ENCODE measurements at regions not wholly inside any gene's neighbourhood (a gene's known extent, or its start where the extent isn't known, plus 50 kb on each side); places are given as distances from the start of the nearest gene placed in this dataset.
"Not testable (repeated sequence)": the region's sequence is repeated elsewhere in the genome, so short reads cannot be mapped to it uniquely, and the experiment has no call there.

GRCh38 chr17:33579740-33580139 is 286.6 kb upstream of the ASIC2 start:
- DNase-seq: not testable (repeated sequence)

GRCh38 chr17:33580215-33580614 is 287.1 kb upstream of the ASIC2 start:
- no peak for DNase-seq

DNA sequence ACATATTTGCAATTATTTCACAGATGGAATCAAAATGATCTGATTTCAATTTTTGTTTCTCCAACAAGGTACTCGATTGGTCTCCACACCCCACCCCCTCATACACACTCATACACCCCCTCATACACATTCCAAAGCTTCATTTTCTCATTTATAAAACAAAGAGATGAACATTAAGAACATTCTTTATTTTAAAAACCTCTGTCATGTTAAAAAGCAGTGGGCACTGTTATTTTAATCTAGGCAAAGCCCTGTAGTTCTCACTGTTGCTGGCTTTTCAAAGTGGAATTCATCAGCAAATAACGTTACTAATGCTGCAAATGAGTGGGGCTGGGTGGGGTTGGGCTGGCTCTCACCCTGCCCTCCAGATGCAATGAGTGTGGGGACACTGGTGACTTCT is 289.6 kb upstream of the ASIC2 start:
- DNase-seq: no peak

DNA sequence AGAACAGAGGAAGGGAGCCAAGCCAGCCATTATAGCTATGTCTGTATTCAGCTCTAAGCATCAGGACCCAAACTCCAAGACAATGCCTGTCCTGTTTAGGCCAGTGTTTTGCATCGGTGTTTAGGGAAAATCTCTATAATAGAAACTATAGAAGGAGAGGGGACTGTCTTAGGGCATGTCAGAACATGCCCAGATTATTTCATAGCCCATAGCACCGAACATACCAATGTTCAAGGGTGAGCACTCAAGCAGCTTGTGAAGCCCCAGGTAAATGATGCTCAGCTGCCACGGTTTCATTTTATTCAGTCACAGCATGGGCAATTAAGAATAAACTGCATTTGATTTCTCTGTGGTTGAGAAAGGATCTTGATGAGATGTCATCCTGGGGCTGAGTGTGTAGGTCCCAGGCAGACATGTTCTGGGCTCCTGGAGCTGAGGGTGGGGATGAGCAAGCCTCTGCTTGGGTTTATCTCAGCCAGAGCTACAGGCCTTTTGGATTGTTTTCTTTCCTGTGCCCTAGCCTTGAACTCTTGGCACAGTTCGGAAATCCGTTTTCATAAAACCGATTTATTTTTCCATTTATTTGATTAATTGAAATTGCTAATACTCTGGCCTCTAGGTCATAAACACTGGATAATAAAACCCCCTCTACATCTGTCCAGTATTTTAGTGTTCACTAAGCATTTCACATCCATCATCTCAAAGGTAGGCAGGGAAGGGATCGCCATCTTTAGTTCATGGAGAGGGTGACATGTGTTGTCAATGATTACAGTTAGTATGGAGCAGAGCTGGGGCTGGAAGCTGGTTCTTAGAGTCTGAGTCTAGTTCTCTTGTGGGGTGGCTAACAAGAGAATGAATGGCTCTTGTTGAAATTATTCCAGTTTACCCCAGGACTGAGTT is 290.7 kb upstream of the ASIC2 start:
- no peak for DNase-seq

GRCh38 chr17:33593991-33594390 is 300.9 kb upstream of the ASIC2 start:
- no peak for DNase-seq

DNA sequence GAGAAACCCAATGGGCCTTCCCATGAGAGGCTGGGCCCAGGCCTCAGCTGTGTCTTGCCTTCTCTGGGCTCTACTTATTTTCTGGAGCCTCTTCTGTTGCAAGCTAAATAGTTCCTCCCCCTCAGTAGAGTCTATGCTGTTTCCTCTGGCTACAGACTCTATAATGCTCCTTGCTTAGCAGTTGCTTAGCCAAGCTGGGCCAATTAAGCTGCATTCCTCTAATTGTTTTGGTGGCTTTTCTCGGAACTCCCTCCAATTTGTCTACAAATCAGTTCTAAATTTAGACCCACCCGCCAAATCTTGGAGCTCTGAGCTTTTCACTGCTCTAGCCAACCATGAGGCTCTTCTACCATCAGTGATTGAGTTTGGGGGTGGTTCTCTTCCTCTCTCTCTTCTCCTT is 302.7 kb upstream of the ASIC2 start:
- no peak for DNase-seq

GRCh38 chr17:33596899-33597298 is 303.8 kb upstream of the ASIC2 start:
- no peak for DNase-seq

DNA sequence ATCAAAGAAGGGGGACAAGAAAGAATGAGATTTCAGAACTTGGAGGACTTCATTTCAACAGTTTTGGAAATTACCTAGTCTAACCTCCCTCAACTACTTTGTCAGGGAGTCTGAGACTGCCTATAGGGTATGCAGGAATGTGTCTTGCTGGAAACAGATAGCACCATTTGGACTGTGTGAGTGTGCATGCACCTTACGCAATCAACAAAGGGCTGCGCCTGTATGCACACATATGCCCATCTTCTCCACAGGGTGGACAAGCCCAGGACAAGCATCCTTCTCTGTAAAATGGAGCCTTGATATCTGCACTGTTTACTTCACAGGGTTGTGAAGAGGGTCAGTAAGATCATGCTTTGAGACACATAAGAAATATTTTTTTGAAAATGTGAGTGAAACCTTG is 305.7 kb upstream of the ASIC2 start:
- DNase-seq: no peak

GRCh38 chr17:33602981-33603380 is 309.9 kb upstream of the ASIC2 start:
- no peak for DNase-seq

- DNase-seq: no peak
These were observed 310.7 kb upstream of the ASIC2 start for GRCh38 chr17:33603789-33604188.

GRCh38 chr17:33611532-33611931 is 318.4 kb upstream of the ASIC2 start:
- no peak for DNase-seq

GRCh38 chr17:33615861-33616260 is 322.8 kb upstream of the ASIC2 start:
- DNase-seq: no peak

- DNase-seq: no peak
These were observed 330.7 kb upstream of the ASIC2 start for GRCh38 chr17:33623841-33624240.

GRCh38 chr17:33628500-33629346 is 335.6 kb upstream of the ASIC2 start:
- DNase-seq: no peak

DNA sequence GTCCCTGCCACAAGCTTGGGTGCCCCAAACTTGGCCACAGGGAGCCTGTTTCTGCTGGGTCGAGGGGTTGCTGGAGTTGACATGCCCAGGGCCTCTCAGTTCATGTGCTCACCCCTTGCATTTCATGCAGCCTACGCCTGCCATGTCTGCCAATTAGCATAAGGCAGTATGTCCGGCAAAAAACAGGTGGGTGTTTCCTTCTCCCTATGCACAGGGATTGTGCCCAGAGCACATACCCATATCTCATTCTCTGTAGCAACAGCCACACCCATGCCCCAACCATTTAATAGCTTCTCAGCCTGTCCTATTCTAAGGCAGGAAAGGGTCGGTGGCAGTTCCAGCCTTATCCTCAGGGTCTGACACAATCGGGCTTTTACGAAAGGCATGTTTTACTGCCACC is 340.4 kb upstream of the ASIC2 start:
- no peak for DNase-seq

DNA sequence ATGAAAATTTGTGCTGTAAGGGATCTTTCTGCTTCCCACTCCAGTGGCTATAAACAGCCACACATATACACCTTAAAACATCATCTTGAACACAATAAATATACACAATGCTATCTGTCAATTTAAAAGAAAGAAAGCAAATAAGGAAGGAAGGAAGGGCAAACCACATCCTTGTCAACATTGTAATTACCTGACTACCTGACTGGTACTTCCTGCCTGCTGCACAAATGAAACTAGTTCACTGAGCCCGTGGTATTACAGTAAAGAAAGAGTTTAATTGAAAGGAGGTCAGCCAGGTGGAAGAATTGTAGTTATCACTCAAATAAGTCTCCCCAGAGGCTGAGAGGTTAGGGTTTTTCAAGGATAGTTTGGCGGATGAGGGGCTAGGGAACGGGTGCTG is 344.4 kb upstream of the ASIC2 start:
- no peak for DNase-seq

DNA sequence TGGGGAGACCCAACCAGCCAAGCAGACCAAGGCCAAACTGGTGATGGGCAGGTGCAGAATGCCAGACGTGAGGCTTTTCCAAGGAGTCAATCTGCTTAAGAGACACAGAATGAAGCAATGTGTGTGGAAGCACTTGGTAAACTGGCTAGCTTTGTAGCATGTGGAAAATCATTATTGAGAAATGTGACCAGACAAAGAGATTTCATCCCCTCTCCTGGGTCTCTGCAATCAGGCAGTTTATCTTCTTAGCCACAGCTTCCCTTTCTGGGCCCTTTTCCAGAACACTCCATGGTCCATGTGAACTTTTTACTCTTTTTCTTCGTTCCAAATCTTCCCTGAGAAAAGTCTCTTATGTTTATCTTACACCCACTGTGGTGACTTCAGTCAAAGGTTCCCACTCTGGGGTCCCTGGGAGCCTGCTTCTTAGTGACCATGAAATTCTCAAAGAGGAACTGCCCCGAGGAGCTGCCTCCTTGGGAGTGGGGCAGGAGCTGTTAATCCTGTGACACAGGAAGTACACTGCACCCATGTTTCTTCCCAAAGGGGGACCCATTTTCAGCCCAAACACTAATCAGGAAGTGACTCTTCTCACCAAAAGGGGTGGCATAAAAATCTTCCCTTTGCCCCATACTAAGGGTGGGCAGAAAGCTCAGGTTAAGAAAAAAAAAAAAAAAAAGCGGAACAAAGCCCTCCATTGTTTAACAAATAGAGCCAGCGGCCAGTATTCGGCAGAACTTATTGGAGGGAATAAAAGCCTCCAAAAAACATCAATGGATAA is 346.2 kb upstream of the ASIC2 start:
- DNase-seq: no peak

DNA sequence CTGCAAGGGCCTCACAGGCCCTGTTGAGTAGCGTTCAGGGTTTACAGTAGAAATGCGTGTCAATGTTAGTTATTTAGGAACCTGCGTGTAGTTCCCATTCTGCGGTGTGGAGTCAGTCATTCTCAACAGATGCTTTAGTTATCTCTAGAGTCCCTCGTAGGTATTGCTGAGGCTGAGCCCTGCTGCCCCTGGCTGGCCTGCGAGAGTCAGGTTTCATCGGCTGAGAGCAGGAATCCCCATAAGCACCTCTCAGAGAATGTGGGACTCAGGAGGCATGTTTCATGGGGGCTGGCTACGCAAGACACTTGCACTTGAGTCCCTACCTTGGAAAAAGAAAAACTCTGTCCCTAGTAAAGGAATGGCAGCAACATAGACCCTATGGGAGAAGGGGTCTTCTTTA is 347.5 kb upstream of the ASIC2 start:
- DNase-seq: no peak

DNA sequence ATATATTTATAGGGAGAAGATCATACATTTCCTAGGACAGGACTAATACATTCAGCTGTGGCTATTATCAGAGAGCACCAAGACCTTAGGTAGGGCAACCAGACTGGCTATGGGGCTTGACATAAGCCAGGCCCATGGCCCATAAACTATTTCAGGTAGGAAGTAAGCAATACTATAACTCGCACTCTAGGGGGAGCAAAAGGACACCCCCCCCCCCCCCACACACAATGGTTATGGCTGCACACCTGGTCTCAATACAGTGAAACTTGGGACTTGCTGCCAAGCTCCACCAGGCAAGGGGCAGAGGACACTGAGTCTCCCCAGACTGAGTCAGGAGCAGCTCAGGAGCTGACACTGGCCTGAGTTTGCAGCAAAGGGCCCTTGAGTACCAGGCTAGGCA is 348.9 kb upstream of the ASIC2 start:
- no peak for DNase-seq

DNA sequence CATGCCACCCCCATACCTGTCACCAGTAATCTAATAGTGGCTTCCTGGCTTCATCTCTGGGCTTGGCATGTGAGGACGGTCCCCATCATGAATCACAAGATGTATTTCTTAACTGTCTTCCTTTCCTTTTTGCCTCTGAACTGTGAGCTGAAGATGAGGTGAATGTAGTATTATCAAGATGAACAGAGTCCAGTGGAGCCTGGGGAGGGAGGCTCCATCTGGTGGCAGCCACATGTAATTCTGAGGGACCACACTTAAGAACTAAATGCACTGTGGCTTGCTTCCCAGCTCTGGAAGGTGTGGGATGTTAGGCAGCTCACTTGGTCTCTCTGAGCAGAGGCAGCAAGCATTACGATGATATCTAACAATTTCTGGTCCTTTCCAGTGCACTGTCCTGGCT is 354.9 kb upstream of the ASIC2 start:
- DNase-seq: no peak

DNA sequence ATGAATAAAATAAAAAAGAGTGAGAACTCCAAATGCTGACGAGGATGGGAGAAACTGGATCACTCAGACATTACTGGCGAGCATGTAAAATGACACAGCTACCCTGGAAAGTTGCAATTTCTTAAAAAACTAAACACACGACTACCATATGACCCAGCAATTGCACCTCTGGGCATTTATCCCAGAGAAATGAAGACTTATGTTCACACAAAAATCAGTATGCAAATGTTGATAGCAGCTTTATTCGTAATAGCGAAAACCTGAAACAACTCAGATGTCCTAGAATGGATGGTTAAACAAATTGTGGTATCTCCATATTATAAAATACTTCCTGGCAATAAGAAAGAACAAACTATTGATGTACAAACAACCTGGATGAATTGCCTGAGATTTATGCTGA is 357.2 kb upstream of the ASIC2 start:
- no peak for DNase-seq

DNA sequence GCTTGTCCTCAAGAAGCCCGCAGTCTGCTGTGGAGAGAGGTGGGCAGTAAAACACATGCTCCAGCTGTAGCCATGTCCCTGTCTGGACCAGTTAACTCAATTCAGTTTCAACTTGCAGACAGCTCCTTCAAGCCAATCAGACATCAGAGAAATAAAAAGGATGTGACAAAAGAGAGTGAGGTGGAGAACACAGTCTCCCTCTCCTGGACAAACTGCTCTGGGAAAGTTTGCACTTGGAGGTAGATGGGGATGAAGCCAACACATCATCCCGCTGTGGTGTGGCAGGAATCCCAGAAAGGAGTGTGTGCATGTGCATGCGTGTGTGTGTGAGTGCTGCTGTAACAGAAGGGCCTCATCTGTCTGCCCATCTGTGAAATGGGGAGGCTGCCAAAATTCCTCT is 358.6 kb upstream of the ASIC2 start:
- DNase-seq: no peak

DNA sequence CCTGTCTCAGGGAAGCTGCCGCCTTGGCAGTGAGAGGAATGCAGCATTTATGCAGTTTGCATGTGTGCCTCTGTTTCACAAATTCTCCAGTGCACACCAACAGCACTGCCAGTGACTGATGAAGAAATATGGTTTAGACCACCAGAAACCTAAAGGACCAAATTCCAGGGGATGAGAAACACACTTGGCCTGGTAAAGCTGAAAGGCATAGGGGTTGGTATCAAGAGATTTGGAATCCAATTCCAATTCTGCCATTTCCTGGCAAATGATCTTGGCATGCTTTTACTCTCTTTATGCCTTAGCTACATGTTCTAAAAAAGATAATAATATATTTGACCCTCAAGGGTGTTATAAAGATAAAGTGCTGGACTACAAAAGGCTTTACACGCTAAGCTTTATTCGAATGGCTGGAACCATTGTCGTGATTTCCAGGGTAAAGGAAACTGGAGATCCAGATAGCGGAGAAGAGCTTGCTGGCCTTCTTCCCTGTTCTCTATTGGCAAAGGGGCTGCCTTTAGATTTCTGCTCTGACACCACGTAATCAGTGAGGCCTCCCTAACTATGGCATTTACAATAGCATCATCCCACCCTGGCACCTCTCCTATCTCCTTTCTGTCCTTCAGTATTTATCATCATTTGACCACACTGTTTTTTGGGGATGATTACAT is 359.8 kb upstream of the ASIC2 start:
- no peak for DNase-seq
